Calu3 (cell line): ENCODE measurements at regions not wholly inside any gene's neighbourhood (a gene's known extent, or its start where the extent isn't known, plus 50 kb on each side); places are given as distances from the start of the nearest gene placed in this dataset.
"Not testable (repeated sequence)": the region's sequence is repeated elsewhere in the genome, so short reads cannot be mapped to it uniquely, and the experiment has no call there.

Experiments
- BruUV-seq: library from RNA; stranded (reverse); fragments of 400-500 nt; replicated peaks from 2 replicates; lab custom pipeline; 2021; lab: Mats Ljungman, UMichigan
- CTCF ChIA-PET: fragments of 300-600 bp; sonication (Branson Sonifier 250); formaldehyde crosslinking; loops from one replicate; lab custom pipeline; 2022; ENCODE audit warnings: antibody characterized with exemption; lab: Charles Lee
- DNase-seq: peaks from one replicate; pipeline ENCODE4 v3.0.0; 2022
- H3K27ac Mint-ChIP-seq: one replicate; pipeline ENCODE4 v1.8.0; 2022; ENCODE audit warnings: mixed read lengths; ENCODE audit not compliant: unreplicated experiment
- H3K27me3 Mint-ChIP-seq: one replicate; pipeline ENCODE4 v1.8.0; 2022; ENCODE audit warnings: mixed read lengths; ENCODE audit not compliant: unreplicated experiment
- H3K36me3 Mint-ChIP-seq: one replicate; pipeline ENCODE4 v1.8.0; 2022; ENCODE audit warnings: mild to moderate bottlenecking, moderate library complexity, mixed read lengths; ENCODE audit not compliant: insufficient read depth, unreplicated experiment
- H3K4me1 Mint-ChIP-seq: one replicate; pipeline ENCODE4 v1.8.0; 2022; ENCODE audit warnings: mild to moderate bottlenecking, low read depth, mixed read lengths; ENCODE audit not compliant: unreplicated experiment
- H3K4me3 Mint-ChIP-seq: one replicate; pipeline ENCODE4 v1.8.0; 2022; ENCODE audit warnings: mild to moderate bottlenecking, low read depth, moderate library complexity, mixed read lengths; ENCODE audit not compliant: unreplicated experiment
- H3K9me3 Mint-ChIP-seq: one replicate; pipeline ENCODE4 v1.8.0; 2022; ENCODE audit warnings: low read depth, mixed read lengths; ENCODE audit not compliant: unreplicated experiment
- intact Hi-C: fragments of 100-400 bp; cut with micrococcal nuclease; formaldehyde crosslinking; loops from one replicate; pipeline ENCODE4 v1.10.0; 2022; ENCODE audit not compliant: unreplicated experiment
- TF ChIP-seq, protein P1 (sequence below): fragments of 200-600 bp; IDR thresholded peaks from one replicate; pipeline ENCODE4 v1.8.0; 2022; ENCODE audit warnings: antibody characterized with exemption; ENCODE audit not compliant: unreplicated experiment

DNA sequence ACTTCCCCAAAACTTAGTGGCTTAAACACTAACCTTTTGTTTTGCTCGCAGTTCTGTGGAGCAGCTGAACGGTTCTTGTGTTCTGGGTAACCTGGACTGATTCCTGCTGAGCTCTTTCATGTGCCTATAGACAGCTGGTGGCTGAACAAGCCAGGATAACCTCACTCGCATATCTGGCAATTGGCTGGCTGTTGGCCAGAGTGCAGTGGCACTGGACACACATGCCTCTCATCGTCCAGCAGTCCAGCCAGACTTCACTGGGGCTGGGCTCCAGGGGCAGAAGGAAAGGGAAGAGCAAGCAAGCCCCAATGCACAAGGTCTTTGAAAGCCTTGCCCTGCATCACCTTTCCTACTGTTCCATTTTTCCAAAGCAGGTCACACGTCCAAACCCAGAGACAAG, 53.6 kb upstream of the GATA2 start:
- no TSS peak for BruUV-seq
- TF ChIP-seq, protein P1, sequence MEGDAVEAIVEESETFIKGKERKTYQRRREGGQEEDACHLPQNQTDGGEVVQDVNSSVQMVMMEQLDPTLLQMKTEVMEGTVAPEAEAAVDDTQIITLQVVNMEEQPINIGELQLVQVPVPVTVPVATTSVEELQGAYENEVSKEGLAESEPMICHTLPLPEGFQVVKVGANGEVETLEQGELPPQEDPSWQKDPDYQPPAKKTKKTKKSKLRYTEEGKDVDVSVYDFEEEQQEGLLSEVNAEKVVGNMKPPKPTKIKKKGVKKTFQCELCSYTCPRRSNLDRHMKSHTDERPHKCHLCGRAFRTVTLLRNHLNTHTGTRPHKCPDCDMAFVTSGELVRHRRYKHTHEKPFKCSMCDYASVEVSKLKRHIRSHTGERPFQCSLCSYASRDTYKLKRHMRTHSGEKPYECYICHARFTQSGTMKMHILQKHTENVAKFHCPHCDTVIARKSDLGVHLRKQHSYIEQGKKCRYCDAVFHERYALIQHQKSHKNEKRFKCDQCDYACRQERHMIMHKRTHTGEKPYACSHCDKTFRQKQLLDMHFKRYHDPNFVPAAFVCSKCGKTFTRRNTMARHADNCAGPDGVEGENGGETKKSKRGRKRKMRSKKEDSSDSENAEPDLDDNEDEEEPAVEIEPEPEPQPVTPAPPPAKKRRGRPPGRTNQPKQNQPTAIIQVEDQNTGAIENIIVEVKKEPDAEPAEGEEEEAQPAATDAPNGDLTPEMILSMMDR = no peak

DNA sequence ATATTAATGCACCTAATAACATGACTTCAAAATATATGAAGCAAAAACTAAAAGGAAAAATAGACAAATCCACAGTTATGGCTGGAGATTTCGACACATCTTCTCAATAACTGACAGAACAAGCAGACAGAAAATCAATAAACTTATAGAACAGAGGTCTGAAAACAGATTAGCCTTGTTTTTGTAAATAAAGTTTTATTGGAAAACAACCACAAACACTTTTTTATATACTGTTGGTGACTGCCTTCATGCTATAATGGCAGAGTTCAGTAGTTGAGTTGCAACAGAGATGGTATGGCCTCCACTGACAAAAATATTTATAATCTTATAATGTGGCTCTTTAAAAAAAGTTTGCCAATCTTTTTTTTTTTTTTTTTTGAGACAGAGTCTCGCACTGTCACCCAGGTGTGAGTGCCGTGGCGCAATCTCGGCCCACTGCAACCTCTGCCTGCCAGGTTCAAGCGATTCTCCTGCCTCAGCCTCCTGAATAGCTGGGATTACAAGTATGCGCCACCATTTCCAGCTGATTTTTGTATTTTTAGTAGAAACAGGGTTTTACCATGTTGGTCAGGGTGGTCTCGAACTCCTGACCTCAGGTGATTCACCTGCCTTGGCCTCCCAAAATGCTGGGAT, 52.2 kb upstream of the GATA2 start:
- DNase-seq = no peak
- intact Hi-C loops = no loop called here
- H3K9me3 Mint-ChIP-seq = peaks cover 3% of the 10 kb centered on the region
- CTCF ChIA-PET = interaction anchor here (0.6 kb wide), 1 partner anchor 327 kb away, joined by 3 read pairs; no protein-coding TSS in a partner anchor
- H3K27me3 Mint-ChIP-seq = peaks cover 31% of the 10 kb centered on the region
- H3K36me3 Mint-ChIP-seq = peaks cover 4% of the 10 kb centered on the region
- peaks cover 9% of the 10 kb centered on the region for H3K4me1 Mint-ChIP-seq
- H3K4me3 Mint-ChIP-seq = no peak overlapping the region
- no TSS peak for BruUV-seq
- TF ChIP-seq, protein P1 = no peak
- H3K27ac Mint-ChIP-seq = no peak overlapping the region

More for the DNA sequence above, 53.6 kb upstream of the GATA2 start:
- intact Hi-C loops = no loop called here
- peaks cover 9% of the 10 kb centered on the region for H3K4me1 Mint-ChIP-seq
- H3K27ac Mint-ChIP-seq = no peak overlapping the region
- no peak overlapping the region for H3K4me3 Mint-ChIP-seq
- peaks cover 4% of the 10 kb centered on the region for H3K36me3 Mint-ChIP-seq
- CTCF ChIA-PET = interaction anchor here (0.6 to 1.3 kb wide), 2 partner anchors 41 to 54 kb away, joined by 4 read pairs; no protein-coding TSS in a partner anchor
- DNase-seq = no peak
- peaks cover 3% of the 10 kb centered on the region for H3K9me3 Mint-ChIP-seq
- peaks cover 17% of the 10 kb centered on the region for H3K27me3 Mint-ChIP-seq

DNA sequence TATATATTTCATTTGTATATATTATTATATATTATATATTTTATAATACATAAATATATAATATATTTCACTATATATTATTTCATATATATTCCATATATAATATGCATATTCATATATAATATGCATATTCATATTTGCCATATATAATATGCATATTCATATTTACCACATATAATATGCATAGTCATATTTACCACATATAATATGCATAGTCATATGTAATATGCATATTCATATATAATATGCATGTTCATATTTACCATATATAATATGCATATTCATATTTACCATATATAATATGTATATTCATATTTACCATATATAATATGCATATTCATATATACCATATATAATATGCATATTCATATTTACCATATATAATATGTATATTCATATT, 51.2 kb upstream of the GATA2 start:
- Mint-ChIP-seq H3K36me3 (peaks cover 3% of the 10 kb centered on the region), H3K4me3 (no peak overlapping the region), H3K9me3 (peaks cover 3% of the 10 kb centered on the region), H3K4me1 (peaks cover 6% of the 10 kb centered on the region), H3K27me3 (peaks cover 41% of the 10 kb centered on the region), H3K27ac (no peak overlapping the region)
- no TSS peak for BruUV-seq
- TF ChIP-seq, protein P1 = no peak
- intact Hi-C loops = no loop called here
- DNase-seq = no peak
- CTCF ChIA-PET = no interaction called here

DNA sequence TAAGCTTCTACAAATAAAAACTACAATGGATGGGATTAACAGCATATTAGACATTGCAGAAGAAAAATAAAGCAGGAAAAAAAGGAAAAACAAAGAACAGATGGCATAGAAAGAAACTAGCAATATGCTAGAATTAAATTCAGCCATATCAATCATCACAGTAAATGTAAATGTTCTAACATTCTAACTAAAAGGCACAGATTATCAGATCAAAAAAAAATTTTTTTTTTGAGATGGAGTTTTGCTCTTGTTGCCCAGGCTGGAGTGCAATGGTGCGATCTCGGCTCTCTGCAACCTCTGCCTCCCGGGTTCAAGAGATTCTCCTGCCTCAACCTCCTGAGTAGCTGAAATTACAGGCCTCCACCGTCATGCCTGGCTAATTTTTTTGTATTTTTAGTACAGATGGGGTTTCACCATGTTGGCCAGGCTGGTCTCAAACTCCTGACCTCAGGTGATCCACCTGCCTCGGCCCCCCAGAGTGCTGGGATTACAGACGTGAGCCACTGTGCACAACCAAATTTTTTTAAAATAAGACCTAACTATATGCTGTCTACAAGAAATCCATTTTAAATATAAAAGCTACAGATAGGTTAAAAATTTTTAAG, 50.7 kb upstream of the GATA2 start:
- intact Hi-C loops, H3K4me1 Mint-ChIP-seq, DNase-seq, H3K4me3 Mint-ChIP-seq, CTCF ChIA-PET, H3K9me3 Mint-ChIP-seq, BruUV-seq, H3K27ac Mint-ChIP-seq, H3K36me3 Mint-ChIP-seq: not testable (repeated sequence)
- peaks cover 42% of the 10 kb centered on the region for H3K27me3 Mint-ChIP-seq
